GM10248 (cell line): ENCODE measurements at regions not wholly inside any gene's neighbourhood (a gene's known extent, or its start where the extent isn't known, plus 50 kb on each side); places are given as distances from the start of the nearest gene placed in this dataset.

Experiments
- CTCF ChIA-PET: fragments of 300-600 bp; sonication (Branson Sonifier 250); formaldehyde crosslinking; extraction: SDS; loops from one replicate; lab custom pipeline; 2021; ENCODE audit warnings: antibody characterized with exemption; lab: Yijun Ruan, JAX
- POLR2A ChIA-PET: fragments of 350-650 bp; sonication (Branson Sonifier 250); formaldehyde crosslinking; extraction: SDS; loops from one replicate; lab custom pipeline; 2020; ENCODE audit warnings: antibody characterized with exemption; lab: Yijun Ruan, JAX
- DNase-seq: peaks from one replicate; pipeline ENCODE4 v3.0.0; 2012; ENCODE audit errors: extremely low spot score
- TF ChIP-seq, protein P1 (sequence below): IDR thresholded peaks from 2 replicates; pipeline ENCODE4 v1.5.1; 2012; ENCODE audit warnings: mild to moderate bottlenecking, low read depth; ENCODE audit errors: extremely low read depth, missing control alignments, control extremely low read depth

DNA sequence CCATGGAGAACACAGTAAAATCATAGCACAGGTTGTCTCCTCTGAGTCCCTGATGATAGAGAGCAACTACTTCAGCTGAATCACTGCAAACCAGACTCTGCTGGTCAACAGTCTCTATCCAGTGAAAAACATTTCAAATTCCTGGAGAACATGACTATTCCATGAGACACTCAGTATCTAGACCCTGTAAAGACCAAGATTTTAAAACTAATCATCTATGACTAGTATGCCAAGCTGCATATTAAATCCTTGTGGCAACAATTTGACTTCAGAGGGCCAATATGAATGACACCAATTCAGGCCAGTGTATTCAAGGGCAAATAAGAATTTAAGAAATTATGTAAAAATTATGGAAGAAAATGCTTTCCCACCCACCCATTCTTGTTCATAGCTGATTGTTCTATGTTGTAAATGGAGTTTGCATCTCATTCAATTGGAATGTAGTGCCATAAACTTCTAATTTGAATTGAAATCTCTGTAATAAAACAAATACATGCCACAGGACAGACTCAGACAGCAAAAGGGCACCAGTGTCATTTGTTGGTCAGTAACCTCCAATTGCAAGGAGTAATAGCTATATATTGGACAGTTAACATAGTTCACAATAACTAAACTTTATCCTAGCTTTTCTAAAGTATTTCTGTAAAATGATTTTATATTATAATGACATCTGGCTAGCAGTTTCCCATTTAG, 80.1 kb upstream of the LPAR1 start:
- ChIA-PET CTCF (interaction anchor here (1.0 to 1.1 kb wide), 2 partner anchors 10 to 11 kb away, joined by 3 read pairs; no protein-coding TSS in a partner anchor), POLR2A (no interaction called here)
- TF ChIP-seq, protein P1, sequence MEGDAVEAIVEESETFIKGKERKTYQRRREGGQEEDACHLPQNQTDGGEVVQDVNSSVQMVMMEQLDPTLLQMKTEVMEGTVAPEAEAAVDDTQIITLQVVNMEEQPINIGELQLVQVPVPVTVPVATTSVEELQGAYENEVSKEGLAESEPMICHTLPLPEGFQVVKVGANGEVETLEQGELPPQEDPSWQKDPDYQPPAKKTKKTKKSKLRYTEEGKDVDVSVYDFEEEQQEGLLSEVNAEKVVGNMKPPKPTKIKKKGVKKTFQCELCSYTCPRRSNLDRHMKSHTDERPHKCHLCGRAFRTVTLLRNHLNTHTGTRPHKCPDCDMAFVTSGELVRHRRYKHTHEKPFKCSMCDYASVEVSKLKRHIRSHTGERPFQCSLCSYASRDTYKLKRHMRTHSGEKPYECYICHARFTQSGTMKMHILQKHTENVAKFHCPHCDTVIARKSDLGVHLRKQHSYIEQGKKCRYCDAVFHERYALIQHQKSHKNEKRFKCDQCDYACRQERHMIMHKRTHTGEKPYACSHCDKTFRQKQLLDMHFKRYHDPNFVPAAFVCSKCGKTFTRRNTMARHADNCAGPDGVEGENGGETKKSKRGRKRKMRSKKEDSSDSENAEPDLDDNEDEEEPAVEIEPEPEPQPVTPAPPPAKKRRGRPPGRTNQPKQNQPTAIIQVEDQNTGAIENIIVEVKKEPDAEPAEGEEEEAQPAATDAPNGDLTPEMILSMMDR = no peak
- no peak for DNase-seq

DNA sequence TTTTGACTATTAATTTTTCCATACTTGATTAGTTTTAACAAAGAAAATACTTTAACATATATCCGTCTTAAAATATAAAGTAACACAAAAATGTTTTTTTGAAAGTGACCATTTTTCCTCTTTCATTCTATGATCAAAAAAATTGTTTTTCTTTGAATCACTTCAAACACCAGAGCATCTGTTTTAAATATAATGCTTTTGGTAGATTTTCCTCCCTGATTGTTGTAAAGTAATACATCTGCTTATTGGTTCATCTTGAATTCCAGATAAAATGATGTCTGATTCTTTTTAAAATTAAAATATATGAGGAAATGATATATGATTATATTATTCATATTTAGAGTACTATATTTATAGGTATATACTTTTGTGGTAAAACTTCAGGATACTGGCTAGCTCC, 76.2 kb upstream of the LPAR1 start:
- DNase-seq = no peak
- CTCF ChIA-PET = interaction anchor here (3.7 kb wide), 1 partner anchor 8 kb away, joined by 13 read pairs; no protein-coding TSS in a partner anchor
- POLR2A ChIA-PET = no interaction called here
- TF ChIP-seq, protein P1 = no peak

DNA sequence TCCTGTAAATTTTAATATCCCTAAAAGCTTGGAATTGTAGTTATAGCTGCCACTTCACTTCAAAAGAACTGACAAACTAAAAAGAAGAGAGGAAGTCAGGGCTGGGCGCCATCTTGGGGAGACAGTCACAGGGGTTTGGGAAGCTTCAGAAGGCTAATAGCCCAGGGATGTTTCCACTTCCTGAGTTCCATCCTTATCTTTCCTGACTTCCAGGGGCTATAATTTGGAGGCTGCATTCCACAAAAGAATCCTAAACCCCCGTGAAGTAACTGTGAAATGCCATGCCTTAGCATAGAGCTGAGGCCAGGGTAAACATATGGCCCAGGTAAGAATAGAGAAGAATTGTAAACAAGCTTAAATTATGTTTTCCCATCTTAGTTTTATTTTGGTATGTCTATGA, 75.4 kb upstream of the LPAR1 start:
- CTCF ChIA-PET = interaction anchor here (0.9 to 3.7 kb wide), 2 partner anchors 9 to 43 kb away, joined by 3 to 13 read pairs; no protein-coding TSS in a partner anchor
- POLR2A ChIA-PET = no interaction called here
- no peak for DNase-seq
- TF ChIP-seq, protein P1 = no peak

DNA sequence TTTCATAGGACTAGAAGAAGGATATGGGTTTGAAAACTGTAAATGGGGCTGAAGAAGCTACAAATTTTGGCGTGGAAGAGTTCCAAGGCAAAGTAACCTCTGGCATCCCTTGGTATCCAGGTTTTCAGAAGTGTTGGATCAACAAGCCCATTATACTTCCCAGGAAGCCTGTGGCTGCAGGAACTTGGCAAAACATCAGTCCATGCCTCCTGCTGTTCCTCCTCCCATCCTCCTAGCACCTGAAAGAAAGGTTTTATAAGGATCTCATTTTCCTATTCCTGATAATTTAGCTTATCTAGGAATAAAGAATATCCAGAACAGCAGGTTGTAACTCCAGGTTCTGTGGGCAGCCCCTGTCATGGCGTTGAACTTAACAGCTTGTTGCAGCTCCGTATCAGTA, 72.5 kb upstream of the LPAR1 start:
- CTCF ChIA-PET = interaction anchor here (0.7 to 1.4 kb wide), 3 partner anchors 9 to 487 kb away, joined by 3 read pairs; no protein-coding TSS in a partner anchor
- no peak for DNase-seq
- TF ChIP-seq, protein P1 = no peak
- POLR2A ChIA-PET = no interaction called here

DNA sequence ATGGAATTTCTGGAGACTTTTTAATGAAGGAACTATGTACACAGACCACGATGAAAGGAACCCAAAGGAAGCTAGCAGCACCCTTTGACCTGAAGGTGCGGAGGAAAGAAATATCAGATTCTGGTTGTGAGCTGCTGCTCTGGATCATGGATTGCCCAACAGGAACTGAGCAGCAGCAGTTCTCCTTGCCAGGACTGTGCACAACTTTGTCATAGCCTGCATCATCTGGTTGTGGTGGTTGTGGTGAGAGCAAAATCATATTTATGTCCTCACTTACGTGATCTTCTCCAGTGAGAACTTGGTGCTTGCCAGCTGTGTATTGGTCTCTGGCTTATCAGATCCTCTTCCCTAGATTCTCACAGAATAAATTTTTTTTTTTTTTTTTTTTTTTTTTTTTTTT, 70.7 kb upstream of the LPAR1 start:
- POLR2A ChIA-PET = no interaction called here
- CTCF ChIA-PET = interaction anchor here (0.8 to 1.0 kb wide), 2 partner anchors 10 to 13 kb away, joined by 3 read pairs; no protein-coding TSS in a partner anchor
- TF ChIP-seq, protein P1 = no peak
- DNase-seq = no peak

DNA sequence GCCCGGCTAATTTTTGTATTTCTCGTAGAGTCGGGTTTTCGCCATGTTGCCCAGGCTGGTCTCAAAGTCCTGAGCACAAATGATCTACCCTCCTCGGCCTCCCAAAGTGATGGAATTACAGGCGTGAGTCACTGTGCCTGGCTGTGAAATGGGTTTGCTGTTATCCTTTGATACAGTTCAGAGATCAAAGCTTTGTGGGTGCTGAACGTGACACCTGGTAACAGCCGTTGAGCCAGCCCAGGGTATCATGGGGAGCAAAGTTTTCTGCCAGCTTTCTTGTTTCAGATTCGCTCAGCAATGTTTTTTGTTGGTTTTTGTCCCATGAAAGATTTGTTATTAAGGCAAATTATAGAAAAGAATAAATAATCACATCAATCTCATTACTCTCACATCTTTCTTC, 68.9 kb upstream of the LPAR1 start:
- no peak for DNase-seq
- TF ChIP-seq, protein P1 = no peak
- ChIA-PET CTCF (no interaction called here), POLR2A (no interaction called here)
